ENCODE measurements at regions not wholly inside any gene's neighbourhood (a gene's known extent, or its start where the extent isn't known, plus 50 kb on each side); places are given as distances from the start of the nearest gene placed in this dataset.
A peak's percentile ranks its signal among the peaks of the same experiment; 100 is the strongest.

DNA sequence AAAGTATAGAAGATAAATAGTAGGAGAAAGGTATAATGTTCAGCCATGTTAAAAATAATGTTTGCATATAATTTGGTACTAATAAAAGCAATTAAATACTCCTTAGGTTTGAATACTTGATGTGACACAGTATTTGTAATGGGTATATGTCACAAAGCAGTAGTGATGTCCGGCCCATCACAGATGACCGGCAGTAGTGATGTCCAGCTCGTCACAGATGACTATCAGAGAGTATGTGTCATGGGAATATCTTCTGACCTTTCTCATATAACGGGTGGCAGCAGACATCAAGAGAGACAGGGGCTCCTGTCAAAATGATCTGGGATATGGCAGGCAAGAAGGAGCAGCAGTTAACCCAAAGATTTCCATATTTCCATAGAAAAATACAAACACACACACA is 477.4 kb upstream of the KLF6 start:
- H3K4me3 ChIP-seq = no peak overlapping the region
- WGBS, 2 donors = 92% methylated on average over 4 of the region's 4 CpGs
- no peaks in the 10 kb centered on the region for H3K36me3 ChIP-seq
- no peak for TF ChIP-seq POLR2A (IDR thresholded peaks at IDR 0.05)
- TF ChIP-seq, protein P1, sequence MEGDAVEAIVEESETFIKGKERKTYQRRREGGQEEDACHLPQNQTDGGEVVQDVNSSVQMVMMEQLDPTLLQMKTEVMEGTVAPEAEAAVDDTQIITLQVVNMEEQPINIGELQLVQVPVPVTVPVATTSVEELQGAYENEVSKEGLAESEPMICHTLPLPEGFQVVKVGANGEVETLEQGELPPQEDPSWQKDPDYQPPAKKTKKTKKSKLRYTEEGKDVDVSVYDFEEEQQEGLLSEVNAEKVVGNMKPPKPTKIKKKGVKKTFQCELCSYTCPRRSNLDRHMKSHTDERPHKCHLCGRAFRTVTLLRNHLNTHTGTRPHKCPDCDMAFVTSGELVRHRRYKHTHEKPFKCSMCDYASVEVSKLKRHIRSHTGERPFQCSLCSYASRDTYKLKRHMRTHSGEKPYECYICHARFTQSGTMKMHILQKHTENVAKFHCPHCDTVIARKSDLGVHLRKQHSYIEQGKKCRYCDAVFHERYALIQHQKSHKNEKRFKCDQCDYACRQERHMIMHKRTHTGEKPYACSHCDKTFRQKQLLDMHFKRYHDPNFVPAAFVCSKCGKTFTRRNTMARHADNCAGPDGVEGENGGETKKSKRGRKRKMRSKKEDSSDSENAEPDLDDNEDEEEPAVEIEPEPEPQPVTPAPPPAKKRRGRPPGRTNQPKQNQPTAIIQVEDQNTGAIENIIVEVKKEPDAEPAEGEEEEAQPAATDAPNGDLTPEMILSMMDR (IDR thresholded peaks at IDR 0.05) = no peak
- intact Hi-C loops (cut with DNase I) = loop anchor here (10.0 kb wide), 1 partner anchor 778 kb away; no protein-coding TSS in a partner anchor
- H3K27me3 ChIP-seq = no peaks in the 10 kb centered on the region
- peak overlapping the region in 2 of 4 donors; percentile 39 to 47 for H3K27ac ChIP-seq
- H3K9me3 ChIP-seq = no peaks in the 10 kb centered on the region
- no peak for DNase-seq
- H3K4me1 ChIP-seq = peaks cover 0 to 55% (median 44%) of the 10 kb centered on the region in 4 donors

DNA sequence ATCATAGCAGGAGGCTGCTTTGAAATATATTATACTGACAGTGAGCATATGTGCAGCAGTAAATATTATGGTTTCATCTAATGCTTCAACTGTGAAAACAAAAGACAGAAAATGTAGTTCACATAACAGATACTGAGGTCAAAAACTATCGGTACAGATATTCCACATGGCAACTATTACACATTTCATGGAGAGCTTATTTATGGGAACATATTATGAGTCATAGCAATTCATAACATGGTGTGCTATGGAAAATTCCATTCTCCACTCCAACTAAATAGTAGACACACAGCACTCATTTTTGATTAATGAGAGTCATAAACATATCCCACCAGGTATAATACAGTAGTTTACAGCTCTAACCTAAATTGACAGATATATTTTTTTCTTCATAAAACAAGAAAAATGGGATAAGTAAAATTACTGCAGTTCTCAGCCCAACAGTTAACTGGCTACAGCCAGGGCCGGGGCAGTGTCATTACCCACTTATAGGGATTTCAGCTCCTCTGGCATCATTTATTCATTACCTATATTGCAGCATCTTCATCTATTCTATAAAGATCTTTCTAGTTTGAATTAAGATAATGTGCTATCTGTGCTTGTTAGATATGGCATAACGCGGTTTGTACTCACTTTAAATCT is 475.6 kb upstream of the KLF6 start:
- no peak overlapping the region for H3K4me3 ChIP-seq
- no peaks in the 10 kb centered on the region for H3K9me3 ChIP-seq
- H3K27me3 ChIP-seq = no peaks in the 10 kb centered on the region
- H3K36me3 ChIP-seq = no peaks in the 10 kb centered on the region
- TF ChIP-seq EP300 (IDR thresholded peaks at IDR 0.05) (peak in 2 of 4 donors; percentile 84 to 93), POLR2AphosphoS5 (IDR thresholded peaks at IDR 0.05) (peak; percentile 21 to 86 (median 66)), POLR2A (IDR thresholded peaks at IDR 0.05) (no peak)
- TF ChIP-seq, protein P1 (IDR thresholded peaks at IDR 0.05) = no peak
- intact Hi-C loops (cut with DNase I) = loop anchor here (10.0 kb wide), 1 partner anchor 776 kb away; no protein-coding TSS in a partner anchor
- H3K27ac ChIP-seq = peak overlapping the region; percentile 10 to 73 (median 65)
- WGBS, 2 donors = 84 to 86% methylated on average over 4 of the region's 4 CpGs
- no peak for DNase-seq
- H3K4me1 ChIP-seq = peaks cover 0 to 43% (median 33%) of the 10 kb centered on the region in 4 donors

DNA sequence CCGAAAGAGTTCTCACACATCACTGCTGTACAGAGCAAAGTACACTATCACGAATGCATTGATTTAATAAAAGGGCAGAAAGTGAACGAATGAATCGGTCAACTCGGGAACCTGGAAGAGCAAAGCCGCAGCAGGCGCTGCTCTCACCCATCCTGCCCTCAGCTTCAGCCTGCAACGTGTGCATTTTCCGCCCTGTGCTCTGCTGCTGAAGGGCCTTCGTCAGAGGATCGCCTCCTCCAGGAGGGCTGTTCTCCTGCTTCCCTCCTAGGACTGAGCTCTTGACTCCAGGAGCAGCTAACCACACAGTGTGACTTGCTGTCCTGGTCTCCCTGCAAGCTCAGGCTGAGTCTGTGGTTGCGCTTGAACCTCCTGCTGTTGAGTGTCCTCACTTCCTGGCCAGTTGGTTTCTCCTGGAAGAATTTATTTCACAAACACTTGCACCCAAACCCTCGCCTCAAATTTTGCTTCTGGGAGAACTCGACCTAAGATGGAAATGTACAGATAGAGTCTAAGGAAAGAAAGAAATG is 473.0 kb upstream of the KLF6 start:
- no peaks in the 10 kb centered on the region for H3K36me3 ChIP-seq
- H3K4me1 ChIP-seq = peaks cover 0 to 30% (median 24%) of the 10 kb centered on the region in 4 donors
- H3K27me3 ChIP-seq = no peaks in the 10 kb centered on the region
- H3K4me3 ChIP-seq = no peak overlapping the region
- no peak for DNase-seq
- 92 to 96% methylated on average over 14 of the region's 14 CpGs for WGBS, 2 donors
- H3K9me3 ChIP-seq = no peaks in the 10 kb centered on the region
- TF ChIP-seq, protein P1 (IDR thresholded peaks at IDR 0.05) = no peak
- TF ChIP-seq POLR2AphosphoS5 (IDR thresholded peaks at IDR 0.05) (no peak), POLR2A (IDR thresholded peaks at IDR 0.05) (no peak), EP300 (IDR thresholded peaks at IDR 0.05) (no peak)
- intact Hi-C loops (cut with DNase I) = no loop called here
- peak overlapping the region in 1 of 4 donors; percentile 11 for H3K27ac ChIP-seq

DNA sequence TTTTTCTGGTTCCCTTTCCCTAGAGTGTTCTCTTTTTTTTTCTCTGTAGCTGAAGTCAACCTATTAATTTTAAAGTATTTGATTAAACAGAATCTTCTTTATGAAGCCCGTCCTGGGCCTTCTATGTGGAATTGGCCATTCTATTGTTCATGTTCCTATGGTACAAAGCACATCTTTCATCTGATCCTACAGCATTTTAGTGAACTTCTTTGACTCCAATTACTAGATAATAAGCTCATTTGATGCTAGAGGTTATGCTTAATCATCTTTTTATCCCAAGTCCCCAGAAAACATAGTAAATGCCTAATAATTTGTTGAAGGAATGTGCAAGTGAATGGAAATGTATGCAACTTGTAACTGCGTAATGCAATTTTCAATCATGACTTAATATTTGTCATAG is 472.0 kb upstream of the KLF6 start:
- no peaks in the 10 kb centered on the region for H3K27me3 ChIP-seq
- no peaks in the 10 kb centered on the region for H3K36me3 ChIP-seq
- no peak overlapping the region for H3K4me3 ChIP-seq
- DNase-seq = no peak
- H3K4me1 ChIP-seq = peaks cover 0 to 30% (median 23%) of the 10 kb centered on the region in 4 donors
- WGBS, 2 donors = 93 to 96% methylated on average over 2 of the region's 2 CpGs
- no peaks in the 10 kb centered on the region for H3K9me3 ChIP-seq
- intact Hi-C loops (cut with DNase I) = no loop called here
- TF ChIP-seq, protein P1 (IDR thresholded peaks at IDR 0.05) = no peak
- TF ChIP-seq EP300 (IDR thresholded peaks at IDR 0.05) (no peak), POLR2A (IDR thresholded peaks at IDR 0.05) (no peak), POLR2AphosphoS5 (IDR thresholded peaks at IDR 0.05) (no peak)
- H3K27ac ChIP-seq = no peak overlapping the region

All from sigmoid colon (tissue), 6 donors.